ENCODE measurements at regions not wholly inside any gene's neighbourhood (a gene's known extent, or its start where the extent isn't known, plus 50 kb on each side); places are given as distances from the start of the nearest gene placed in this dataset.
"Not testable (repeated sequence)": the region's sequence is repeated elsewhere in the genome, so short reads cannot be mapped to it uniquely, and the experiment has no call there.

DNA sequence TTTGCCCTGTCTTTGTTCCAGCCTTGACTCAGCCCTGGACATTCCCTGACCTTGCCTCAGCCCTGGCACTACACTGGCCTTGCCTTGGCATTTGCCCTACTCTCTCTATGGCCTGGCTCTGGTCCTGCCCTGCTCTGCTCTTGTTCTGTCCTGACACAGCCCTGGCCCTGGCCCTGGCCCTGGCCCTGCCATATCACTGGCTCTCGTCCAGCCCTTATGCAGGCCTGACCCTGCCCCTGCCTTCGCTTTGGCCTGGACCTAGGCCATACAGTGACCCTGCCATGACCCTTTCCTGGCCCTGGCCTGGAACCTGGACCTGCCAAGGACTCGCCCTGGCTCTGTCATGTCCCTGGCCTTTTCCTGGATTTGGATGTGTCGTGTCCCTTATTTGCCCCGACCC lies 646.0 kb downstream of the ZNF37A start:
- H3K27ac ChIP-seq (ENCODE audit: low read depth in 1 of 2, low read length in 2 of 2), result no peak overlapping the region
- Mint-ChIP-seq H3K27ac (no peak overlapping the region), H3K4me3 (no peak overlapping the region), H3K4me1 (ENCODE audit: low read depth) (no peaks in the 10 kb centered on the region), H3K27me3 (no peaks in the 10 kb centered on the region), H3K9me3 (no peaks in the 10 kb centered on the region), H3K36me3 (ENCODE audit: low read depth) (no peaks in the 10 kb centered on the region)
- H3K27me3 ChIP-seq (ENCODE audit: control insufficient read depth in 1 of 2, insufficient read depth in 2 of 2, low read length in 2 of 2), result no peaks in the 10 kb centered on the region
- intact Hi-C loops (cut with DNase I, micrococcal nuclease), result no loop called here
- ATAC-seq (ENCODE audit: poor library complexity) (no peak), DNase-seq (no peak)
- ChIA-PET CTCF (no interaction called here), POLR2A (no interaction called here)
- TF ChIP-seq, protein P1, sequence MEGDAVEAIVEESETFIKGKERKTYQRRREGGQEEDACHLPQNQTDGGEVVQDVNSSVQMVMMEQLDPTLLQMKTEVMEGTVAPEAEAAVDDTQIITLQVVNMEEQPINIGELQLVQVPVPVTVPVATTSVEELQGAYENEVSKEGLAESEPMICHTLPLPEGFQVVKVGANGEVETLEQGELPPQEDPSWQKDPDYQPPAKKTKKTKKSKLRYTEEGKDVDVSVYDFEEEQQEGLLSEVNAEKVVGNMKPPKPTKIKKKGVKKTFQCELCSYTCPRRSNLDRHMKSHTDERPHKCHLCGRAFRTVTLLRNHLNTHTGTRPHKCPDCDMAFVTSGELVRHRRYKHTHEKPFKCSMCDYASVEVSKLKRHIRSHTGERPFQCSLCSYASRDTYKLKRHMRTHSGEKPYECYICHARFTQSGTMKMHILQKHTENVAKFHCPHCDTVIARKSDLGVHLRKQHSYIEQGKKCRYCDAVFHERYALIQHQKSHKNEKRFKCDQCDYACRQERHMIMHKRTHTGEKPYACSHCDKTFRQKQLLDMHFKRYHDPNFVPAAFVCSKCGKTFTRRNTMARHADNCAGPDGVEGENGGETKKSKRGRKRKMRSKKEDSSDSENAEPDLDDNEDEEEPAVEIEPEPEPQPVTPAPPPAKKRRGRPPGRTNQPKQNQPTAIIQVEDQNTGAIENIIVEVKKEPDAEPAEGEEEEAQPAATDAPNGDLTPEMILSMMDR (IDR thresholded peaks at IDR 0.05), result no peak
- no peaks in the 10 kb centered on the region for H3K36me3 ChIP-seq (ENCODE audit: insufficient read depth, low read length)
- H3K4me3 ChIP-seq (ENCODE audit: low read length), result no peak overlapping the region
- peaks cover 0 to 71% of the 10 kb centered on the region in 2 experiments for H3K9me3 ChIP-seq (ENCODE audit: control insufficient read depth in 1 of 2, insufficient read depth in 1 of 2, low read length in 2 of 2)
- H3K4me1 ChIP-seq (ENCODE audit: insufficient read depth, low read length), result no peaks in the 10 kb centered on the region

DNA sequence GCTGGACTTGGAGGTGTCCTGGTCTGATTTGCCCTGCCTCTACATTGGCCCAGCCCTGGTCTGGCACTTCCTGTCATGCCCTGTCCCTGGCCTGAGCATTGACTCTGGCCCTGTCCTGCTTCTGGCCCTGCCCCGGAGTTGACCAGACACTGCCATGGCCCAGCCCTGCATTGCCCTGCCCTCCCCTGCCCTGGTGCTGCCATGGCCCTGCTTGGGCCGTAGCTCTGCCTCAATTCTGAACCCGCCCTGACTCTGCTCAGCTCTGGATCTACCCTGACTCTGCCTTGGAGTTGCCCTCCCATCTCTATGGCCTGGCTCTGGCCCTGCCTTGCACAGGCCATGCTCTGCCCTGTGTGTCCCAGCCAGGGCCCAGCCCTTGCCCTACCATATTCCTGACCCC lies 647.1 kb downstream of the ZNF37A start:
- Mint-ChIP-seq H3K27ac (no peak overlapping the region), H3K4me3 (no peak overlapping the region), H3K36me3 (ENCODE audit: low read depth) (no peaks in the 10 kb centered on the region), H3K4me1 (ENCODE audit: low read depth) (no peaks in the 10 kb centered on the region), H3K9me3 (no peaks in the 10 kb centered on the region), H3K27me3 (no peaks in the 10 kb centered on the region)
- no peak overlapping the region for H3K27ac ChIP-seq (ENCODE audit: low read depth in 1 of 2, low read length in 2 of 2)
- no peaks in the 10 kb centered on the region for H3K36me3 ChIP-seq (ENCODE audit: insufficient read depth, low read length)
- ChIA-PET POLR2A (no interaction called here), CTCF (no interaction called here)
- no peaks in the 10 kb centered on the region for H3K4me1 ChIP-seq (ENCODE audit: insufficient read depth, low read length)
- H3K4me3 ChIP-seq (ENCODE audit: low read length), result no peak overlapping the region
- H3K27me3 ChIP-seq (ENCODE audit: control insufficient read depth in 1 of 2, insufficient read depth in 2 of 2, low read length in 2 of 2), result no peaks in the 10 kb centered on the region
- intact Hi-C loops (cut with DNase I, micrococcal nuclease), result no loop called here
- ATAC-seq (ENCODE audit: poor library complexity), result no peak
- DNase-seq, result no peak
- TF ChIP-seq, protein P1 (IDR thresholded peaks at IDR 0.05), result no peak
- H3K9me3 ChIP-seq (ENCODE audit: control insufficient read depth in 1 of 2, insufficient read depth in 1 of 2, low read length in 2 of 2), result peaks cover 0 to 63% of the 10 kb centered on the region in 2 experiments

DNA sequence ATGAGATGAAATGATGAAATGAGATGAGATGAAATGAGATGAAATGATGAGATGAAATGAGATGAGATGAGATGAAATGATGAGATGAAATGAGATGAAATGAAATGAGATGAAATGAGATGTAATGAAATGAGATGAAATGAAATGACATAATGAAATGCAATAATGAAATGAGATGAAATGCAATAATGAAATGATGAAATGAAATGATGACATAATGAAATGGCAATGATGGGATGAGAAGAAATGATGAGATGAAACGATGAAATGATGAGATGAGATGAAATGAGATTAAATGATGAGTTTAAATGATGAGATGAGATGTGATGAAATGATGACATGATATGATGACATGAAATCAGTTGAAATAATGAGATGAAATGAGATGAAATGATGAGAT lies 650.3 kb downstream of the ZNF37A start:
- DNase-seq; H3K9me3 Mint-ChIP-seq; POLR2A ChIA-PET; H3K27me3 ChIP-seq (ENCODE audit: control insufficient read depth in 1 of 2, insufficient read depth in 2 of 2, low read length in 2 of 2); H3K4me1 Mint-ChIP-seq (ENCODE audit: low read depth); H3K36me3 ChIP-seq (ENCODE audit: insufficient read depth, low read length); H3K4me1 ChIP-seq (ENCODE audit: insufficient read depth, low read length); H3K27ac ChIP-seq (ENCODE audit: low read depth in 1 of 2, low read length in 2 of 2); H3K36me3 Mint-ChIP-seq (ENCODE audit: low read depth); H3K27ac Mint-ChIP-seq; CTCF ChIA-PET; intact Hi-C loops (cut with DNase I, micrococcal nuclease); H3K27me3 Mint-ChIP-seq; H3K4me3 Mint-ChIP-seq; ATAC-seq (ENCODE audit: poor library complexity); H3K4me3 ChIP-seq (ENCODE audit: low read length): not testable (repeated sequence)
- H3K9me3 ChIP-seq (ENCODE audit: control insufficient read depth in 1 of 2, insufficient read depth in 1 of 2, low read length in 2 of 2), result peaks cover 0 to 31% of the 10 kb centered on the region in 2 experiments

DNA sequence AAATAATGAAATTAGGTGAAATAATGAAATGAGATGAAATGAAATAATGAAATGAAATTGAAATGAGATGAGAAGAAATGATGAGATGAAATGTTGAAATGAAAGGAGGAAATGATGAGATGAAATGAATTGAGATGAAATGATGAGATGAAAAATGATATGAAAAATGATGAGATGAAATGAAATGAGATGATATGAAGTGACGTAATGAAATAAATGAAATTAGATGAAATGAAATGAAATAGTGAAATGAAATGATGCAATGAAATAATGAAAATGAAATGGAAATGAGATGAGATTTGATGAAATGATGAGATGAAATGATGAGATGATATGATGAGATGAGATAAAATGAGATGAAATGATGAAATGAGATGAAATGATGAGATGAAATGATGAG lies 651.9 kb downstream of the ZNF37A start:
- intact Hi-C loops (cut with DNase I, micrococcal nuclease); H3K36me3 Mint-ChIP-seq (ENCODE audit: low read depth); H3K9me3 Mint-ChIP-seq; DNase-seq; H3K4me3 Mint-ChIP-seq; ATAC-seq (ENCODE audit: poor library complexity); POLR2A ChIA-PET; CTCF ChIA-PET; H3K27ac Mint-ChIP-seq; H3K4me3 ChIP-seq (ENCODE audit: low read length); H3K27me3 ChIP-seq (ENCODE audit: control insufficient read depth in 1 of 2, insufficient read depth in 2 of 2, low read length in 2 of 2); H3K27me3 Mint-ChIP-seq; H3K27ac ChIP-seq (ENCODE audit: low read depth in 1 of 2, low read length in 2 of 2); H3K36me3 ChIP-seq (ENCODE audit: insufficient read depth, low read length); H3K4me1 ChIP-seq (ENCODE audit: insufficient read depth, low read length); H3K4me1 Mint-ChIP-seq (ENCODE audit: low read depth): not testable (repeated sequence)
- peaks cover 0 to 17% of the 10 kb centered on the region in 2 experiments for H3K9me3 ChIP-seq (ENCODE audit: control insufficient read depth in 1 of 2, insufficient read depth in 1 of 2, low read length in 2 of 2)
